Cardiac muscle cell (in vitro differentiated cells and primary cell): ENCODE measurements at regions not wholly inside any gene's neighbourhood (a gene's known extent, or its start where the extent isn't known, plus 50 kb on each side); places are given as distances from the start of the nearest gene placed in this dataset.
A peak's percentile ranks its signal among the peaks of the same experiment; 100 is the strongest.

Experiments
- DNase-seq, 2 donors: peaks; one replicate each; pipeline versions ENCODE4 v3.0.0 to v3.0.0-alpha.2; 2010 to 2017; ENCODE audit warnings: low read depth in 1 of 2, low spot score in 1 of 2
- H3K27ac ChIP-seq: fragments of 200-600 bp; sonication (generic); 2 replicates; pipeline ENCODE4 v1.5.1; 2016
- H3K27me3 ChIP-seq: fragments of 200-600 bp; sonication (generic); 2 replicates; pipeline ENCODE4 v1.6.0; 2016; ENCODE audit warnings: control low read depth
- H3K36me3 ChIP-seq: fragments of 200-600 bp; sonication (generic); 2 replicates; pipeline ENCODE4 v1.5.1; 2016; ENCODE audit warnings: control low read depth
- H3K4me1 ChIP-seq: fragments of 200-600 bp; sonication (generic); 2 replicates; pipeline ENCODE4 v1.8.1; 2017; ENCODE audit warnings: low read depth, mild to moderate bottlenecking, mixed run types
- H3K4me3 ChIP-seq: fragments of 200-600 bp; sonication (generic); 2 replicates; pipeline ENCODE4 v1.5.1; 2016; ENCODE audit warnings: mild to moderate bottlenecking
- H3K9me3 ChIP-seq: fragments of 200-600 bp; sonication (generic); 2 replicates; pipeline ENCODE4 v1.5.1; 2017; ENCODE audit warnings: low read depth, mild to moderate bottlenecking, control low read depth
- CTCF ChIP-seq: IDR thresholded peaks from 2 replicates; pipeline ENCODE4 v1.5.1; 2012; ENCODE audit warnings: low read depth, mild to moderate bottlenecking, low read length

- no peak for DNase-seq
- Histone ChIP-seq H3K27me3 (no peaks in the 10 kb centered on the region), H3K9me3 (no peaks in the 10 kb centered on the region), H3K27ac (no peak overlapping the region), H3K4me3 (no peak overlapping the region), H3K36me3 (no peaks in the 10 kb centered on the region), H3K4me1 (peaks cover 20% of the 10 kb centered on the region)
- no peak for TF ChIP-seq CTCF
These were observed 159.3 kb downstream of the TSEN15 start for GRCh38 chr1:184210862-184211261.

GRCh38 chr1:184212649-184213314, 161.3 kb downstream of the TSEN15 start:
- DNase-seq, result peak in 1 of 2 donors; percentile 90
- no peak for TF ChIP-seq CTCF
- Histone ChIP-seq H3K4me3 (no peak overlapping the region), H3K36me3 (no peaks in the 10 kb centered on the region), H3K27ac (no peak overlapping the region), H3K9me3 (no peaks in the 10 kb centered on the region), H3K27me3 (no peaks in the 10 kb centered on the region), H3K4me1 (peaks cover 6% of the 10 kb centered on the region)

GRCh38 chr1:184214128-184214527, 162.6 kb downstream of the TSEN15 start:
- H3K4me1 ChIP-seq, result peaks cover 6% of the 10 kb centered on the region
- no peak for DNase-seq
- H3K36me3 ChIP-seq, result no peaks in the 10 kb centered on the region
- no peaks in the 10 kb centered on the region for H3K27me3 ChIP-seq
- no peaks in the 10 kb centered on the region for H3K9me3 ChIP-seq
- H3K27ac ChIP-seq, result no peak overlapping the region
- TF ChIP-seq CTCF, result no peak
- H3K4me3 ChIP-seq, result no peak overlapping the region

- no peak for TF ChIP-seq CTCF
- H3K27ac ChIP-seq, result no peak overlapping the region
These were observed 163.9 kb downstream of the TSEN15 start for GRCh38 chr1:184215274-184215925.

GRCh38 chr1:184218458-184219075, 167.0 kb downstream of the TSEN15 start:
- no peak overlapping the region for H3K27ac ChIP-seq
- H3K9me3 ChIP-seq, result no peaks in the 10 kb centered on the region
- H3K4me3 ChIP-seq, result no peak overlapping the region
- no peaks in the 10 kb centered on the region for H3K4me1 ChIP-seq
- no peak for TF ChIP-seq CTCF
- DNase-seq, result no peak
- no peaks in the 10 kb centered on the region for H3K36me3 ChIP-seq
- no peaks in the 10 kb centered on the region for H3K27me3 ChIP-seq

More at GRCh38 chr1:184215274-184215925, 163.9 kb downstream of the TSEN15 start:
- H3K9me3 ChIP-seq, result no peaks in the 10 kb centered on the region
- H3K4me1 ChIP-seq, result no peaks in the 10 kb centered on the region
- H3K36me3 ChIP-seq, result no peaks in the 10 kb centered on the region
- DNase-seq, result no peak
- H3K4me3 ChIP-seq, result no peak overlapping the region
- no peaks in the 10 kb centered on the region for H3K27me3 ChIP-seq
